ENCODE measurements at regions not wholly inside any gene's neighbourhood (a gene's known extent, or its start where the extent isn't known, plus 50 kb on each side); places are given as distances from the start of the nearest gene placed in this dataset.

- TF ChIP-seq POLR2A (IDR thresholded peaks at IDR 0.05; ENCODE audit: low read length) = no peak
- no peak for TF ChIP-seq GATA1 (IDR thresholded peaks at IDR 0.05; ENCODE audit: low read depth, low read length)
These were observed 54.5 kb upstream of the SMIM15 start for GRCh38 chr5:61216741-61217140.

Data from erythroblast (primary cell).